ENCODE measurements at regions not wholly inside any gene's neighbourhood (a gene's known extent, or its start where the extent isn't known, plus 50 kb on each side); places are given as distances from the start of the nearest gene placed in this dataset.
A peak's percentile ranks its signal among the peaks of the same experiment; 100 is the strongest.

DNA sequence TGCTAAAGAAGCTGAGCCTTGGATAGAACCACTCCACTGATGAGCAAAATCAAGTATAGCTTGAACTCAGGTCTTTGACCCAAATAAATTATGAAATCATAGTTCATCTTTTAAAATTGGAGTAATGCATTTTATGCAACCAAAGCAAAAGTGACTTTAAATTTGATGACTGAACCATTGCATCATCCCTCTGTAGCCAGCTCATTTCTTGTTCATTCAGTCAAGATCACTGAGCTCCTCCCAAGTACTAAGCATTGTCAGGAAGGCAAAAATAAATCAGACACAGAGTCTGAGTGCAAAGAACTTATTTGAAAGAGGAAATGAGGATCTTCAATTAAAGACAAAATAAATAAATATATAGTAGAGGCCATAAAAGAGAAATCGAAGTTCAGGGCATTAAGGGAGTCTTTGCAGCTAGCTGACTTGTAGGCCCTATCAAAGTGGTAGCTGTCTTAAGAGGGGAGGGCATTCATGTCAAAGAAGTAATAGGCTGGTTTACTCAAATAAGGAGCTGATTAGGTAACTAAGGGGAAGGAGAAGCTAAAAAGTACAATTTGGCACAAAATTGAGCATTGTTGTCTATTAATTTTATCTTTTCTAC lies 411.8 kb downstream of the MTX2 start:
- peak; percentile 18 for DNase-seq (ENCODE audit: low read depth)

- DNase-seq (ENCODE audit: low read depth): no peak
Measured at GRCh38 chr2:176681584-176682115, 412.4 kb downstream of the MTX2 start.

DNA sequence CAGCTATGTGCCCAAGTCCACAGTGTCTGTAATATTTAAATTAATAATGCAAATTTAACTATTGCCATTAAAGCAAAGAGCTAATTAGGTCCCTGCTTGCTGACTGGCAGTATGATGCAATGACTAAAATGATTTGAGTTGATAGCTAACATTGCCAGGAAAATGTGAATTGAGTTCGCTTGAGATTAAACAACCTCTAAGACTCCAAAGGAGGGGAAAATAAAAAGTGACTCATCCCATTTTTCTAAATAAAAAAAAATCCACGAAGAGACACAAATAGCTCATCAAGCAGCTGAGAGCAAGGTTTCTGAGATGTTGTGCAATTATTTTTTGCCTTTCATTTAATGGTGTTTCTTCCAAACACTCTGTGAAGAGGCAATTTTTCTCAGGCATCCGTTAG lies 413.0 kb downstream of the MTX2 start:
- peak; percentile 24 for DNase-seq (ENCODE audit: low read depth)

- DNase-seq (ENCODE audit: low read depth): no peak
Measured at GRCh38 chr2:176683618-176684111, 414.4 kb downstream of the MTX2 start.

DNA sequence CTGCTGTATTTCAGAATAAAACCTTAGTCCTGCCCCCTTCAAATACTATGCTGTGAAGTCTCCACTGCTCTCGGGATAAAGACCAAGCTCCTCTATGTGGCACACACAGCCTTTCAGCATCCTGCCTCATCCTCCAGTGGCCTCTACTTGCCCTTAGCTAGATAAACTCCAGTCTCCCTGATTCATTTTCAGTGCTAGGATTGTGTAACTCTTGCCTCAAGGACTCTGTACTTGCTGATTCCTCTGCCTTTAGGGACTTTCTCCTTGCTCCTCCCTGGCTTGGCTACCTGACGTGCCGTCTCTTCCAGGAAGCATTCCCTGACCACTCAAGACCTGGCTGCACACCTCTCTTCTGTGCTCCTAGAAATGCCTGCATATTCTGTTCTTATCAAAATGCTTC lies 416.7 kb downstream of the MTX2 start:
- no peak for DNase-seq (ENCODE audit: low read depth)

DNA sequence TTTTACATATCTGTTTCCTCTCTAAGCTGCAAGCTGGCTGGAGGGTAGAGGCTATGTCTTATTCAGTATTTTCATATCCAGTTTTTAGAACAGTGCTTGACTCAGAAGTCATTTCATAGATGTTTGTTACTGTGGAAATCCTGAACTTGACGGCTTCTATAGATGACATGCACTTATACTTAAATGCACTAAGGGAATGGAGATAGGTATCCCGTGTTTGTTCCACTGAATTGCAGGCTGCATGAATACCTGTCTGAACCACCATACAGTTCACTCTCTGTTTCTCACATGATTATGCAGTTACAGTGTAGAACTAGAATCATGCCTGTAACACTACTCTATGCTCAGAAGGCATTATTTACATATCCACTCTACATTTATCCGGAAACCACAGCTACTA lies 417.1 kb downstream of the MTX2 start:
- no peak for DNase-seq (ENCODE audit: low read depth)

DNA sequence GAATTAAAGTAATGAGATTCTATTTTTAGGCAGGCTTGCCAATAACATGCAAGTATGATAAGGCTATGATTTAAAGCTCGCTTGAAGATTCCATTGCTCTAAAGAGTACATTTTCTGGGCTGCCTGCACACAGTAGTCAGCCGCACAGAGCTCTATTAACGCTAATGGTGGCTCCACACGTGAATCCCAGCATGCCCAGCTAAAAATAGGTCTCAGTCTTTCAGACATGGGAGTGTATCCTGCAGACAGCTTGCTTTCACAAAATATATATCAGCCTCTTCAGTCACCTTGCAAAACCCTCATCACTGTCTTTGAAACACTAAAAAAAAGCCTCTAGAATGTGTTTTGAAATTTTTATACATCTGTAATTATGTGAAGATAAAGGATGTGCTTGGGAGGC lies 418.1 kb downstream of the MTX2 start:
- DNase-seq (ENCODE audit: low read depth): no peak

GRCh38 chr2:176687944-176688343 lies 418.7 kb downstream of the MTX2 start:
- no peak for DNase-seq (ENCODE audit: low read depth)

DNA sequence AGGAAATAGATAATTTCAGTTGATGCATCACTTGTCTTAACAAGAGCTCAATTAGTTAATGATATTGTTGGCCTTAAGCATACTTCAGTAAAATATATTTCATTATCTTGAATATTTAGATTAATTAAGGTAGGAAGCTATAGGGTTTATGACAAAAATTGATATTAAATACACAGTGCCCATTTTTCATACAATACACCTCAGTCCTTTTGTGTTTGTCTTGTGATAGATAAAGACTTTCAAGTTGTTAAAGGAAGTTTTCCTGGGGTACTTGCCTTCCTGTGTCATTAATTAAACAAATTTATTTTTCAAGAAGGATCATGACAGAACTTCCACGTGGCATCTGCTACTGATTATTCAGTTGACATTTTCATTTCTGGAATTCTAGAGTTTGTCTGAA lies 420.5 kb downstream of the MTX2 start:
- no peak for DNase-seq (ENCODE audit: low read depth)

DNA sequence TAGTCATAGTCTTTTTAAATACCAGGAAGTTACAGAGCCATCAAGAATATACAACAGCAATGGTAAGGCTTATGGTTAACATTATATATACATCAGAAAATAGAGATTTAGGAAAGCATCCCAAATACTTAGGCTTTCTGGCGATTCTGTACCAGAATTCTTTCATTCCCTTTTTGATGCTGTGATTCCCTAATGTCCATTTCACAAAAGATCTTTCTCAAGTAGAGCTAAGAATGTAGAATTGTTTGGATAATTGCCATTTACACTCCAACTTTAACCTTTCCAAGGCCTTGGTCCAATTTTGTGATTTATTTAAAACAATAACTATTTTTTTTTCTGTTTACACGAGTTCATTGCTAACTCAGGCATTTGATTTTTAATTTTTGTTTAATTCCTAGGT lies 422.2 kb downstream of the MTX2 start:
- DNase-seq (ENCODE audit: low read depth): no peak

DNA sequence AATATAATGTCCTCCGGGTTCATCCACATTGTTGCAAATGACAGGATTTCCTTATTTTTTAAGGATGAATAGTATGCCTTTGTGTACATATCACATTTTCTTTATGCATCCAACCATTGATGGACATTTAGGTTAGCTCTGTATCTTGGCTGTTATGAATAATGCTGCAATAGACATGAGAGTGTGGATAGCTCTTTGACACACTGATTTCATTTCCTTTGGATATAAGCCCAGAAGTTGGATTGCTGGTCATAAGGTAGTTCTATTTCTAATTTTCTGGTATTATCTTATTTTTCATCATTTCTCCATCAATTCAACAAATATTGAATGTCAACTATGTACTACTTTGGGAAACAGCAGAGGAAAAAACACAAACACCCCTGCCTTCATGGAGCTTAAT lies 423.3 kb downstream of the MTX2 start:
- DNase-seq (ENCODE audit: low read depth): no peak

DNA sequence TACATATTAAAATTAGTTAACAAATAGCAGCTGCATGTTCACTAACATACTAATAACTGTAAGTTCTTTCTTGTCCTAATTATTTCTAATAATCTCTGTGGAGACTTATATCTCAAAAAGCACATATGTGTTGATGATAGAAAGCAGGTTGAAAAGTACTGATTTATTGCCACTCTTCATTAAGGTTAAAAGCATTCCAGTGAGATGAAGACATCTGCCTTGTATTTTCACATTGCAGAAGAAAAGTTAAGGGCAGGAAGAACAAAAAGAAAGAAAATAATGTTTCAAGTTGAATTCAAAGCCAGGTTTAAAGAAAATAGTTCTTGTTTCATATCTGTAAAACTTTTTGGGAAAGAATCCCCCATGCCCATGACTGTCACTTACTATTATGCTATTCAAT lies 429.9 kb downstream of the MTX2 start:
- no peak for DNase-seq (ENCODE audit: low read depth)

DNA sequence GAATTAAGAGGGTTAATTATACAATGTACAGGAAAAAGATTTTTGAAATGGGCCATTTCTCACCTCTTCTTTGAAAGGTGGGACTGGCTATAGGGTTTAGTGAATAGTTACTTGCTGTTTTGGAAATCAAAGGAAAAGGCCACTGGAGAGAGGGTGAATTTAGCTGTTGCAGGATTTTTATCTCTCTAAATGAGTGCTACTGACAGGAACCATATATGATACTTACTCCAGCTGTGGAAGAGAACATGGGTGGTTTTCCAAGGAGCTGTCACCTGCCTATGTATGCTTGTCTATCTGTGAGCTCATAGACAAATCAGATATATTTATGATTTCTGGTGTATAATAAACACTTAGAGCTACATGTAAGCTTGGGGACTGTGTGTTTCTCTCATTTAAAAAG lies 430.4 kb downstream of the MTX2 start:
- DNase-seq (ENCODE audit: low read depth): no peak

- DNase-seq (ENCODE audit: low read depth): no peak
Measured at GRCh38 chr2:176702131-176702530, 432.9 kb downstream of the MTX2 start.

DNA sequence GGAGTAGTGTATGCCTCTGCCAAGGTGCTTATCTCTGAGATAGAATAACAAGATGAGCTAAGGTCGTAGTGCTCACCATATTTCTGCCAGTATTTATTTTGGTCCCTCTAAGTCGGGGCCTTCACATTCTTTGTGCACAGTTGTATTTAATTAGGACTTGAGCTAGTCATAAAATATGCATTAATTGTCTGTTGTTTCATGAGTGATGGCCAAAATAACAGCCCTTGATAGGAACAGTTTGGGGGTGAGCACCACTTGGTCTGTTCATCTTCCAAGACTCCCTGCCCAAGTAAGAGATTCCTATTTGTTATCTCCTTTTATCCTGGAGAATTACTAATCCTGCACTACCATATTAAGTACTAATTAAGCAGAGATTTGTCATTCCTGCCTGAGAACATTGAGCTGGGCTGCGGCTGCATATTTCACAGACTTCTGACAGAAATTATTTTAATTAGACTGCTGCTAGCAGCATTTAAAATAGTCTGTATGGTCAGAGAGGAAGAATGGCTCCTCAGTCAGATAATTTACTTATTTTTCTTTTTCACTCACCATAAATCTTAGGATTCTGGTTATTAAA lies 435.1 kb downstream of the MTX2 start:
- DNase-seq (ENCODE audit: low read depth): no peak

- no peak for DNase-seq (ENCODE audit: low read depth)
Measured at GRCh38 chr2:176709149-176709951, 440.1 kb downstream of the MTX2 start.

DNA sequence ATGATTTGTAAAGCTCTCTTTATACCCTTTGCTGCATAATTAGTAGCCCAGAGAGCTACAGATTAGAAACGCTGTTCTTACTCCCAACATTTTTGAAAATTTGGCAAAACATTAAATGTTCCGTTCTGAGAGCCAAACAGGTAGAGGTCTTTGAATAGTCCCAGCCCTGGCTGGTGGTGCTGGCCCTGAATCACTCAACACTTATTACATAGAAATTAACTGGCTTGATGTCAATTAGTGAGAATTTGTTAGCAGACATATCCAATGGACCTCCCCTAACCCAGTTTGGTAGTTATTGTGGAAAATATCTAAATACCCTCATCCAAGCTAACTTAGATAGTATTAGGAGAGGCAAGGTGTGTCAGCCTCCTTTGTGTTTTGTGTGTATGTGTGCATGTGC lies 440.7 kb downstream of the MTX2 start:
- DNase-seq (ENCODE audit: low read depth): no peak

DNA sequence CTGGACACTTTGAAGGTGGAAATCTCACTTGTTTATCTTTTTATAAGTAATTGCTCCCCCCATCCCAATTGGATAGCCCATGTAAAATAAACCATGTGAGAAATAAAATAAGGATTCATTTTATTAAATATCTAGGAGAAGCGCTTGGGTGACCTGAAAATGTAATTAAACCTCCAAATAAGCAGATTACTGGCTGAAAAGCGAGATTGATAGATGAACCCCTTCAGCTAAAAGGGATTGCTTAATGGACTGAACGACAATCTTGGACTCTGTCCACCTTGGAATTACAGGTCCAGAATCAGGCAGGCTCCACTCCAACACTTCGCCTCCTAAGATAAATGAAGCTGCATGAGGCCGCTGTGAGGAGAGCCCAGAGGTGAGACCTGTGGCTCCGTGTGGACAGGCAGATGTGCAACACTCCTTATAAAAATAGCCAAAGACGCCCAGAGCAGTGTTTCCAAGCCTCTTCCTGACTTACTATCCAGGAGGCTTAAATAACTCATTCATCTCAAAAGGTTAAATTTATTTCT lies 441.5 kb downstream of the MTX2 start:
- DNase-seq (ENCODE audit: low read depth): no peak

GRCh38 chr2:176725873-176726645 lies 456.8 kb downstream of the MTX2 start:
- DNase-seq (ENCODE audit: low read depth): no peak

- DNase-seq (ENCODE audit: low read depth): no peak
Measured at GRCh38 chr2:176727696-176728095, 458.5 kb downstream of the MTX2 start.

- DNase-seq (ENCODE audit: low read depth): no peak
Measured at GRCh38 chr2:176729706-176730569, 460.7 kb downstream of the MTX2 start.
